ENCODE measurements at regions not wholly inside any gene's neighbourhood (a gene's known extent, or its start where the extent isn't known, plus 50 kb on each side); places are given as distances from the start of the nearest gene placed in this dataset.

DNA sequence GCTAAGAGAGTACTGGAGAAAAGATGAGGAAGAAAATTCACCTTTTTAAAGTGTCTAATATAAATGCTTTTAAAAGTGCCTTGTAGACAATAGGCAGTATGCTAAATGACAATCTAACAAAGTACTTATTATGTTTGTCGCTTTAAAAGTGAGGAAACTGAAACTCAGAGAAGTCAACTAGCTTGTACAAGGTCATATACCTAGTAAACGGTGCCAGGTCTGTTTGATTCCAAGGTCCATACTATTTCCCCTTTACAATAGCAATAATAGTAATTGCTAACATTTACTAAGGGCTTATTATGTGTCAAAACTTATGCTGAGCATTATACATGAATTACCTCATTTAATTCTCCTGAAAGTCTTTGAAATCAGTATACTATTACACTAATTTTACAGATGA lies 328.6 kb upstream of the SLC24A2 start:
- TF ChIP-seq, protein P1, sequence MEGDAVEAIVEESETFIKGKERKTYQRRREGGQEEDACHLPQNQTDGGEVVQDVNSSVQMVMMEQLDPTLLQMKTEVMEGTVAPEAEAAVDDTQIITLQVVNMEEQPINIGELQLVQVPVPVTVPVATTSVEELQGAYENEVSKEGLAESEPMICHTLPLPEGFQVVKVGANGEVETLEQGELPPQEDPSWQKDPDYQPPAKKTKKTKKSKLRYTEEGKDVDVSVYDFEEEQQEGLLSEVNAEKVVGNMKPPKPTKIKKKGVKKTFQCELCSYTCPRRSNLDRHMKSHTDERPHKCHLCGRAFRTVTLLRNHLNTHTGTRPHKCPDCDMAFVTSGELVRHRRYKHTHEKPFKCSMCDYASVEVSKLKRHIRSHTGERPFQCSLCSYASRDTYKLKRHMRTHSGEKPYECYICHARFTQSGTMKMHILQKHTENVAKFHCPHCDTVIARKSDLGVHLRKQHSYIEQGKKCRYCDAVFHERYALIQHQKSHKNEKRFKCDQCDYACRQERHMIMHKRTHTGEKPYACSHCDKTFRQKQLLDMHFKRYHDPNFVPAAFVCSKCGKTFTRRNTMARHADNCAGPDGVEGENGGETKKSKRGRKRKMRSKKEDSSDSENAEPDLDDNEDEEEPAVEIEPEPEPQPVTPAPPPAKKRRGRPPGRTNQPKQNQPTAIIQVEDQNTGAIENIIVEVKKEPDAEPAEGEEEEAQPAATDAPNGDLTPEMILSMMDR (IDR thresholded peaks at IDR 0.05; ENCODE audit: low read length, missing control alignments): no peak
- no peak overlapping the region for H3K4me3 ChIP-seq (replicated peaks; ENCODE audit: low read depth, low read length)
- DNase-seq (ENCODE audit: low read depth): no peak

DNA sequence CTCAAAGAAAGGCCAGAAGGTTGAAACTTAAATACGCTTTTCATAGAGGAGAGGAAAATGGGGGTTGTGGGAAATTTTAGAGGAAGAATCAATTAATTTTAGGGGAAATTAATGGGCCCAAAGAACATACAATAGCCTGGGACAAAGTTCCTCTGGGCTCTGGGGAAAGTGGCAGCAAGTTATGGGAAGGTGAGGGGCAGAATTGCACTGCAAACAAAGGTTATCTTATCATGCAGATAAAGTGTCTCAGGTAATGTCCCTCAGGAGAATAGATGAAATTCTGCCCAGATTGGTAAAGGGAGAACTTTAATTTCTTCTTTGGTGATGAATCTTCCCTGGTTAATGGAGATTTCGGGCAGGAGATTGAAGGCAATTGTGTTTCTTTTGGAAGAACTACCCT lies 326.1 kb upstream of the SLC24A2 start:
- no peak for DNase-seq (ENCODE audit: low read depth)
- TF ChIP-seq, protein P1 (IDR thresholded peaks at IDR 0.05; ENCODE audit: low read length, missing control alignments): no peak
- no peak overlapping the region for H3K4me3 ChIP-seq (replicated peaks; ENCODE audit: low read depth, low read length)

DNA sequence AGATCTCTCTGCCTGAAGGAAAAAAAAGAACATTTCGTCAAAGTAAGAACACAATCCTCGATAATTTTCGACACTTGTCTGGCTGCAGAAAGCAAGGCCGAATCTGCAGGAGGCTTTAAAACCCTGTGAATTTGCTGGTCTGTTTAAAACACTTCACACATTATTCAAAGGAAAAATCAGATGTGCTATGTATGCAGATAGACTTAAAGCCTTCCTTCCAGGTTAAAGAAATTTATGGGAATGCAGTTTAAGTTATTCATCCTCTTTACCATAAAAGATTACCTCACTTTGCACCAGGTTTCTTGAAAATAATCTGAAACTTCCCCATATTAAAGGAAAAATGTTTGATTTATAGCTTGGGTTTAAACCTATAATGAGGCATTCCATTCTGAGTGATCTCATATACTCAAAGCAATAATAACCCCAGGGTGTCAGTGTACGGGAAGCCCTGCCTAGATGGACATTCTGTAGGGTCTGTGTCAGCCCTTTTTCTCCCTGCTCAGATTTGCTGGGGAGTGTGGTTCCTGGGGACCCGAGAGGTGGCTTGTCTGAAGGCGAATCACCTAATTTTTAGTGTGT lies 323.5 kb upstream of the SLC24A2 start:
- no peak overlapping the region for H3K4me3 ChIP-seq (replicated peaks; ENCODE audit: low read depth, low read length)
- DNase-seq (ENCODE audit: low read depth): no peak
- TF ChIP-seq, protein P1 (IDR thresholded peaks at IDR 0.05; ENCODE audit: low read length, missing control alignments): no peak

DNA sequence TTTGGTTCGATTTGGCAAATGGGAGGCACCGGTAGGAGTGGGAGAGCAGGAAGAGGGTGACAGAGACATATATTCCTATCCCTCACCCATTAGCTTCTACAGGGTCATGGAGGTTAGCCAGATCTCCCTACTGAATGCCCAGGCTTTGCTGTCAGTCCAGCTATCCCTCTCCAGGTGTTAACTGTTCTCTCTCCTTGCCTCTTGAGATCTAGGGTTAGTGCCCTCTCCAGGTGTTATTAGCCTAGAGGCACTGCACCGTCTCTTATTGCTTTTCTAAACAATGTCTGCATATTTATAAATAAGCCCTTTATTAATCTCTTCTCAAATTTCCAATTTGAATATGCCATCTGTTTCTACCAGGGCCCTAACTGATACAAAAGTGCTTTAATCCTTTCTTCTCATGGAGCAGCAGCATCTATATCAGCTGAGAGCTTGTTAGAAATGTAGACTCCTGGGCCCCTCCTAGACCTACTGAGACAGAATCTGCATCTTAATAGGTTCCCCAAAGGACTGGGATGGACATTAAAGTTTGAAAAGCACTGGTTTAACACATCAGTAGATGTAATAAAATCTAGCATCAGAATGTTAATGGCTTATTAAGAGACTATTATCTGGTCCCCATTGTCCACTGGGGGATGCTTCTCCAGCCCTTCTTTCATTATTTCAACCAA lies 322.5 kb upstream of the SLC24A2 start:
- no peak overlapping the region for H3K4me3 ChIP-seq (replicated peaks; ENCODE audit: low read depth, low read length)
- DNase-seq (ENCODE audit: low read depth): no peak
- TF ChIP-seq, protein P1 (IDR thresholded peaks at IDR 0.05; ENCODE audit: low read length, missing control alignments): no peak

DNA sequence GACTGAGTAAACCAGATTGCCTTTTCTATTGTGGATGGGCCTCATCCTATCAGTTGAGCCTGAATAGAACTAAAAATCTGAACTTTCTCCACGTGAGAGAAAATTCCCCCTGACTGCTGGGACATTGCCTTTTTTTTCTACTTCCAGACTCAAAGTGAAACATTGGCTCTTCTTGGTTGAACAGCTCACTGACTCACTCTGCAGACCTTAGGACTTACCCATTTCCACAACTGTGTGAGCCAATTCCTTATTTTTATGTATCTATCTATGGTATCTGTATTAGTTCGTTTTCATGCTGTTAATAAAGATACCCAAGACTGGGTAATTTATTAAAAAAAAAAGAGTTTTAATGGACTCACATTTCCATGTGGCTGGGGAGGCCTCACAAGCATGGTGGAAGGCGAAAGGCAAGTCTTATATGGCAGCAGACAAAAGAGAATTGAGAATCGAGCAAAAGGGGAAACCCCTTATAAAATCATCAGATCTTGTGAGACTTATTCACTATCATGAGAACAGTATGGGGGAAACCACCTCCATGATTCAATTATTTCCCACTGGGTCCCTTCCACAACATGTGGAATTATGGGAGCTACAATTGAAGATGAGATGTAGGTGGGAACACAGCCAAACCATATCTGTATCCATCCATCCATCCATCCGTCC lies 306.7 kb upstream of the SLC24A2 start:
- DNase-seq (ENCODE audit: low read depth): no peak

DNA sequence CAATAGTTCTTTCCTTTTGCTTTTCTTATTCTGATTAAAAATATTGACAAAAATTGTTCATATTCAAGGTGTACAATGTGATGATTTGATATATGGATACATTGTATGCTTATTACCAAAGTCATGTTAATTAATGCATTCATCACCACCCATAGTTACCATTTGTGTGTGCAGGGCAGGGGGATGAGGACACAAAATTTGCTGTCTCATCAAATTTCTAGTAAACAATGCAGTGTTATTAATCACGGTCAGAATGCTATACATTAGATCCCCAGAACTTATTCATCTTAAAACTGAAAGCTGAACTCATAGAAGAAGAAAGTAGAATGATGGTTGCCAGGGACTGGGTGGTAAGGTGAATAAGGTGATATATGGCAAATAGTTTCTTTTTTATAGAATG lies 303.7 kb upstream of the SLC24A2 start:
- TF ChIP-seq, protein P1 (IDR thresholded peaks at IDR 0.05; ENCODE audit: low read length, missing control alignments): no peak
- DNase-seq (ENCODE audit: low read depth): no peak
- H3K4me3 ChIP-seq (replicated peaks; ENCODE audit: low read depth, low read length): no peak overlapping the region

More for the DNA sequence above, 306.7 kb upstream of the SLC24A2 start:
- TF ChIP-seq, protein P1 (IDR thresholded peaks at IDR 0.05; ENCODE audit: low read length, missing control alignments): no peak
- no peak overlapping the region for H3K4me3 ChIP-seq (replicated peaks; ENCODE audit: low read depth, low read length)
